HG03439 (cell line): ENCODE measurements at regions not wholly inside any gene's neighbourhood (a gene's known extent, or its start where the extent isn't known, plus 50 kb on each side); places are given as distances from the start of the nearest gene placed in this dataset.
"Not testable (repeated sequence)": the region's sequence is repeated elsewhere in the genome, so short reads cannot be mapped to it uniquely, and the experiment has no call there.

ENCODE experiments used
- ATAC-seq: cut with Tn5 transposase; IDR thresholded peaks from one replicate; pipeline ENCODE4 v1.9.1; 2021; ENCODE audit warnings: mild to moderate bottlenecking, moderate library complexity; ENCODE audit not compliant: unreplicated experiment

GRCh38 chr2:38243186-38243880, 133.7 kb downstream of the ATL2 start:
- ATAC-seq = no peak

GRCh38 chr2:38239452-38239851, 137.6 kb downstream of the ATL2 start:
- no peak for ATAC-seq

GRCh38 chr2:38238705-38239104, 138.4 kb downstream of the ATL2 start:
- ATAC-seq = not testable (repeated sequence)

GRCh38 chr2:38237311-38237710, 139.8 kb downstream of the ATL2 start:
- ATAC-seq = no peak

- no peak for ATAC-seq
Measured at GRCh38 chr2:38233231-38233983, 143.7 kb downstream of the ATL2 start.

GRCh38 chr2:38232454-38232853, 144.6 kb downstream of the ATL2 start:
- no peak for ATAC-seq

- no peak for ATAC-seq
Measured at GRCh38 chr2:38230756-38231155, 146.3 kb downstream of the ATL2 start.

GRCh38 chr2:38228753-38229152, 148.3 kb downstream of the ATL2 start:
- ATAC-seq = no peak

GRCh38 chr2:38224821-38225437, 149.0 kb upstream of the CYP1B1 start:
- no peak for ATAC-seq

- no peak for ATAC-seq
Measured at GRCh38 chr2:38224181-38224580, 148.2 kb upstream of the CYP1B1 start.

- ATAC-seq = no peak
Measured at GRCh38 chr2:38223256-38223655, 147.3 kb upstream of the CYP1B1 start.

- no peak for ATAC-seq
Measured at GRCh38 chr2:38220164-38220563, 144.2 kb upstream of the CYP1B1 start.

- no peak for ATAC-seq
Measured at GRCh38 chr2:38218995-38219394, 143.0 kb upstream of the CYP1B1 start.

- no peak for ATAC-seq
Measured at GRCh38 chr2:38218591-38218991, 142.6 kb upstream of the CYP1B1 start.

GRCh38 chr2:38217401-38218188, 141.6 kb upstream of the CYP1B1 start:
- no peak for ATAC-seq

- no peak for ATAC-seq
Measured at GRCh38 chr2:38216886-38217285, 140.9 kb upstream of the CYP1B1 start.

GRCh38 chr2:38215993-38216392, 140.0 kb upstream of the CYP1B1 start:
- no peak for ATAC-seq

- ATAC-seq = no peak
Measured at GRCh38 chr2:38215522-38215921, 139.6 kb upstream of the CYP1B1 start.

GRCh38 chr2:38214209-38214717, 138.3 kb upstream of the CYP1B1 start:
- no peak for ATAC-seq

GRCh38 chr2:38213619-38214167, 137.7 kb upstream of the CYP1B1 start:
- ATAC-seq = no peak

- ATAC-seq = no peak
Measured at GRCh38 chr2:38212312-38212711, 136.4 kb upstream of the CYP1B1 start.
